Inflammatory macrophage treated with lipopolysaccharide for 1 hour (primary cell): ENCODE measurements at regions not wholly inside any gene's neighbourhood (a gene's known extent, or its start where the extent isn't known, plus 50 kb on each side); places are given as distances from the start of the nearest gene placed in this dataset.

ENCODE experiments used
- DNase-seq, 2 donors: peaks; one replicate each; pipeline ENCODE4 v3.0.0-alpha.2; 2020 to 2022

DNA sequence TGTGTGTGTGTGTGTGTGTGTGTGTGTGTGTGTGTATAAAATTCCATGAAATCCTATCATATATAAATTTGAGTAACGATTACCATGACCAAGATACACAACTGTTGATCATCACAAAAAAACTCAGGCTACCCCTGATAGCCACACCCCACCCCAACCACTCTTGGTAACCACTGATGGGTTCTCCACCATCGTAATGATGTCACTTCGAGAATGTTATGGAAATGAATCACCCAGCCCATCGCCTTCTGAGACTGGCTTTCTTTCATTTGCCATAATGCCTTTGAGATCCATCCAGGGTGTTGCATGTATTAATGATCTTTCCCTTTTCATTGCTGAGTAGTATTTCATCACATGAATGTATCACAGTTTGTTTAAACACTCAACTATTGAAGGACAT lies 496.0 kb downstream of the MIAT start:
- no peak for DNase-seq

DNA sequence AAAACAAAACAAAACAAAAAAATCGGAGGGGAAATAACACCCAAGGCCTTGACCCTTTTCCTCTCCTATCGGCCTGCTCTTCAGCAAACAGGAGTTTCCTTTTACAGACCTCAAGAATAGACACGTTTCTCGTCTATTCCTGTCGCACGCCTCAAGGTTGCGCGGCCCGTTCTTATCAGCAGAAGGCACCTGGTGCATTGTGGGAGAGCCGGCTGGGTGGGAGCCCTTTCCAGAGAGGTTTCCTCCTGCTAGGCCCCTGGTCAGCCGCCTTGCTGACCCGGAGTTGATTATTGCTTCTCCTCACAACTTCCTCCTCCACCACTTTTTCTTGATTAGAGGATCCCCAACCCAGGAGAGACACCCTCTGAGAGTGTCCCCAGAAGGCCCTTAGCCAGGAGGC lies 497.3 kb downstream of the MIAT start:
- no peak for DNase-seq

DNA sequence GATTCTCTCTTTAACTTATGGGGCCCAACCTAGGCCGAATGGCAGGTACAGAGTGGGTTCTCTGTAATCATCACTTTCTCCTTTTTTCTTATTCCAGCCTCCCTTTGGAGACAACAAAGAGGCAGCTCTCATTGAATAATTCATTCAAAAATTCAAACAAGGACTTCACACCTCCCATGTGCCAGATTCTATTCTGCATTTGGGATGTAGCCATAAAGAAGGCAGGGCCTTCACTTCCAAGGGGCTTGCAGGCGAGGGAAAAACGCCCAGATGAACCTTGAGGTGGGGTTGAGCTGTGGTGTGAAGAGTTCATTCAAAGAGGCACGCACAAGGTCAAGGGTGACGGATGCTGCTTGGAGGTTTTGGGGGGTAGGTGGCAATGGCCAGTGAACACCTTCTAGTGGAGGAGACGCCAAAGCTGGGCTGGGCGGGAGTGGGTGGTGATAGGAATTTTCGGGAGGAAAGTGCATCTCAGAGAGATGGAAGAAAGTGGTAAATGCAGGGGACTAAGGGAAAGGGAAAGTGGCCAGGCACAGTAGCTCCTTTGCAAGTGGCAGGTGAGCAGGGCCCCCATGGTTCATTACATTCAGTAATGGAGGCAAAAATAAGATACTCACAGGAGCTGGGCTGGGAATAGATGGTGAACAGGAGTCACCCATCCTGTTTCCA lies 499.6 kb downstream of the MIAT start:
- DNase-seq, result no peak

DNA sequence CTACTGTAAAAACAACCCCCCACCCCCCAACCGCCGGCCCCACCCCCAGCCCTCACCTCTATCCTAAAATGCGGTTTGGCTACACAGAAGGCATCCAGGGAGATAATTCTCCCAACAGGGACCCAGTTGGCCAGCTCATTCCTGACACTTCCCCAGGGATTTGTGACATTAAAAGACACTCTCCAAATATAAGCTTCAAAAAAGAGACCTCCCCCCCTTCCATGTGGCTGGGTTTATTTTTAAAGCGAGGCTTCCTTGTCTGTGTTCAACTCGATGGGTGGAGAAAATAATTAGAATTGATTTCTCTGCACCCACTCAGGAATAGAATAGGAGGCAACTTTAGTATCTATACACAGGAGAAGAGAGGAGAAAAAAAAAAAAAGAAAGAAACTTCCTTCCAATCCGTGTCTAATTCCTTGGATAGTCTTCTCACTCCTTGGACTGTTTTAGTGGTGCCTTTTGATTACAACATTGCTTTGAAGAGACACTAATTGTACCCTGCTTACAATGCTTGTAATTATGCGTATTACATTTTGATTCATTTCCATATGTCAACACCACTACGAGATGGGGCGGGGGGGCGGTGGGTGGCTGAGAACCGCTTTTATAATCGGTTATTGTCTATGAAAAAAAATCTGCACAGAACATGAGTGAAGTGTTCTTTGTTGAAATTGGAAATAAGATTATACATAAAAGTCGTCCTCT lies 500.4 kb downstream of the MIAT start:
- no peak for DNase-seq

DNA sequence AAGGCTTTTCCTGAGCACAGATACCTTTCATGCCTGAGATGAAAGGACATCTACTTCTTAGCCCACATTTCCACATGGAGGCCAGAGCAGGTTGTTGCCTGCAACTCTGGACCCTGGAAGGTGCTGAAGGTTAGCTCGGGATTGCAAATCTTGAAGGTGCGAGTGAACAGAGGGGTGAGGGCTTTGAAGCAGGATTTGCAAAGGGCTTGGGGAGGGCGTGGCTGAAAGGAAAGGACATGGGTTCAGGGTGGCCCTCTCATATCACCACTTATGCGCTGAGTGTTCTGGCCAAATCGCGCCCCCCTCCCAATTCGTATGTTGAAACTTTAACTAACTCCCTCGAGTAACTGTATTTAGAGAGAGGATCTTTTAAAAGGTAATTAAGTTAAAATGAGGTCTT lies 501.6 kb downstream of the MIAT start:
- DNase-seq, result no peak

DNA sequence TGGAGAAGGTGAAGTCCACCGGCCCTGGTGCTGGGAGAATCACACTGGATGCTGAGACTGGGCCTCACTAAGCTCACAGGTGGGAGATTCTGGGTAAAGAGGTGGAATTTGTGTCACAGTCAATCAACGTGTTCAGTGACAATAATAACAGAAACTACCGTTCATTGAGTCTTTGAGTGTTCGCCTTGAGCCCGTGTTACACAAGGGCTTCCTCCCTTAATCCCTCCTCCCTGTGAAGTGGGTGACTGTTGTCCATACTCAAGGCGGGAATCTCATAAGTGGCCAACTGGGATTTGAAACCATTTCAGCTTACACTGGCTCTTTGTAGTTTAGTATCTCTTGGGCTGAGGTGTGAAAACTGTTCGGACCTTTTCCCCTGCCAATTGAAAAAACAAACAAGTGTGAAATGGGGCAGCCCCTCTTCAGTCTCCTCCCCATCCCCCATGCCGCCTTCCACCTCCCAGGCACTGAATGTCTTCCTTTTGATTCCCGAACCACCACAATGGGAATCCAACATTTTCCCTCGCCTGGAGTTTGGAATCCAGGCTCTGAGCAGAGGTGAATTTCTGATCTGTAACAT lies 502.4 kb downstream of the MIAT start:
- DNase-seq, result no peak

DNA sequence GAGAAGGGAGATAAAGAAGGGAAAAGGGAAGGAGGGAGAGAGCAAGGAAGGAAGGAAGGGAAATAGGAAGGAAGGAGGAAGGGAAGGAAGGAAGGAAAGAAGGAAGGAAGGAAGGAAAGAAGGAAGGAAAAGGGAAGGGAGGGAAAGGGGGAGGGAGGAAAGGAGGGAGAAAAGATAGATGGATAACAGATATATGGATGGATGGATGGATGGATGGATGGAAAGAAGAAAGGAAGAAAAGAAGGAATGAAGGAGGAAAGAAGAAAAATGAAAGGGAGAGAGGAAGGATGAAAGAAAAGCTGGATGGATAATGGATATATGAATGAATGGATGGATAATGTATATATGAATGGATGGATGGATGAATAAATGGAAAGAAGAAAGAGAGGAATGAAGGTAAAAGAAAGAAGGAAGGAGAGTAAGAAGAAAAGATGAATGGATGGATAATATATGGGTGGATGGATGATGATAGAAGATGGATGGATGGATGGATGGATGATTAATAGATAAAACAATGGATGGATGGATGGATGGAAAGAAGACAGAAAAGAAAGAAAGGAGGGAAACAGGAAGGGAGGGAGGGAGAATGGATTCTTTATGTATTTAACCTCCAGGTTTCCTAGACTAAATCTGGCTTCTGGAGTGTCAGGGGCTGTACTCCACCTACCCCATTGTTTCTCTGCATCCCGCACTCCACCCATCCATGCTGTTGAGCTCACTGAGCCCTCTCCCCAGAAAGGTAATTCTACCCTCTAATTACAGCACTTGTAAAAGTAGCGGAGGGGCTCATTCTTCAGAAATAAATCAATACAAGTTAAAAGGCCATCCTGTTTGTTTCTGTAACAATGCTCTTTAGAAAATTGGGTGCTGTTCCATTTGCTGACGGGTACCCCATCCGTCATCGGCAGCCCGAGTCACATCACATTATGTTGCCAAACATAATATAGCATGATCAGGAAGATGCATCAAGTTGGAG lies 506.1 kb downstream of the MIAT start:
- no peak for DNase-seq

DNA sequence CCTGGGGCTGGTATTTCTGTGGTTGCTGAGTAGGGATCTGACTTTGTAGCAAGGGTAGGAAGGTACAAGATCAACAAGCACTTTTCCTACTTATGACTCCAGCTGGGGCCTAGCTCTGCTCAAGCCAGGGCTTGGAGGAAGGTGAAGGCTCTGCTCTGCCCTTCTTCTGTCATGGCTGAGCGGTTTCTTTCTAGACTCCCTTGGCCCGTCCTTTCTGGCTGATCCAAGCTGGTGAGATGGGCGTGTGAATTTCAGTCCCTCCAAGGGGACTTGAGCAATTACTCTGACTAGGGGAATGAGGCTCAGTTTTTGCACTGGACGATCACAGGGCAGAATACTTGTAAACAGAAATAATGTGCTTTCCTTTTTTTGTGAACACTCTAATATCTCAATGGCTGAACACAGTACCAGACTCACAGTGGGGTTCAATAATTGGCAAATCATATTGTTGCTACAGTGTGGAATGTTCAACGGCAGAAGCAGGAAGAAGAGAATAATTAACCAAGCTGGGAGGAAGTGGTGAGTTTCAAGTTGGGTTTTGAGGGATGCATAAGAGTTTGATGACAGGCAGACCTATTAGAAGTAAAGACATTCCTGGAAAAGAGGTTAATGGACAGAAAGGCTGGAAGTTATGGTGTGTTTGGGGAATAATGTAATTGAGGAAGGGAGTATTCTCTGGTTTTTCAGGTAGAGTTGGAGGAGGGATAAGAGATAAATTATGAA lies 507.6 kb downstream of the MIAT start:
- no peak for DNase-seq

DNA sequence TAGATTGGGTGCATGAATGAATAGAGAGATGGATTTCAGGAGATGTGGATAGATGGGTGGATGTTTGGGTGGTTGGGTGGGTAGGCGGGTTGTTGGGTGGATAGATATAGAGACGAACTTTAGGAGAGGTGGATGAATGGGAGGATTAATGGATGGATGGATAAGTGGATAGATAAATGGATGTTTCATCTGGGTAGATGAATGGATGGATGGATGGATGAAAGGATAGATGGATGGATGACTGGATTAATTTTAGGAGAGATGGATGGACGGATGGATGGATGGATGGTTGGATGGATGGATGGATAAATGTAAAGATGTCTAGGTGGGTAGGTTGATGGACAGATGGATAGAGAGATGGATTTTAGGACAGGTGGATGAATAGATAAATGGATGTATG lies 511.3 kb downstream of the MIAT start:
- no peak for DNase-seq

DNA sequence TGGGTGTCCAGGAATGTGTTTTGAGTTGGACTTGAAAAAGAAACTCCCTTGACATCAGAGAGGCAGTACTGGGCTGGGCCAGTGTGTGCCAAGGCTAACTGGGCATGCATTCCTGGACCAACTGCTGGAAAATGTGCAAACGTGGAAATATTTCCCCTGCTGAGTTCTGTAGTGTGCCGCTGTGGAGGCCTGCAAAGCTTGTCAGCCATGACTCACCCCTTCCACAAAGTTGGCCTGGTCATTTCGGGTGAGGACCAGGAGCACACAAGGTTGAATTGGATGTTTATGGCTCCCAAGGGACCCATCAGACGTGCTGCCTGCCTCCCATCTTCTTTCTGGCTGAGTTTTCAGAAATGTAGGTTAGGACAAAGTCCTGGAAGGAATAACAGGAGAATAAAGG lies 513.1 kb downstream of the MIAT start:
- no peak for DNase-seq

DNA sequence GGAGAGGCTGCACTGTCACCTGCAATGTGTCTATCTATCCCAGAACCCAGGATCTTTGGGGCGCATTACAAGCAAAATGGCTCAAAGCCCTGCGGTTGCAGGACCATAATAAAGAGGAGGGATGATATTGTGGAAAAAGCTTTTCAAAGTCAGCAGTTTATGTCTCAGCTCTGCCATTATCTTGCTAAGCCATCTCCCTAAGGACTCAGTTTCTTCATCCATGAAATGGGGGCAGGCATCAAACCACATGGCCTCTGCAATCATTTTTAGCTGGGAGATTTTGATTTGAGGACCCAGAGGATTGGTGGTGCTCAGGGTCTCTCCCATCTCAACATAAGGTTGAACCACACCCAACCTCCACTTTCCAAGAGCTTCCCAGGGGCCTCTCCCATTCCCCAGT lies 513.8 kb downstream of the MIAT start:
- no peak for DNase-seq

DNA sequence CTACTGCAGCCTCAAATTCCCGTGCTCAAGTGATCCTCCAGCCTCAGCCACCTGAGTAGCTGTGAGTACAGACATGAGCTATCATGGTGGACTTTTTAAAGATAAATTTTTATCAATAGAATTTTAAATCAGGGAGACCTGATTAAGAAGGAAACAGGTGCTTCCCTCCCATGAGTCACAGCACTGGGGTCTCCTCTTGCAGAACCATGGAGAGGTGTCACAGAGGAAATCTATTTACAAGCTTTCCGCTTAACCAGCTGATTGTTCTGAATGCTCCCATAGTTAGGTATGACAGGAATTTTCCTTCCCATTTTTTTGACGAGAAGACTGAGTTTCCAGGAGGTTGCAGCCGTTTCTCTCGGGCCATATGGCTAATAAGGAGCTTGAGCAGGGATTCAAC lies 516.1 kb downstream of the MIAT start:
- no peak for DNase-seq

DNA sequence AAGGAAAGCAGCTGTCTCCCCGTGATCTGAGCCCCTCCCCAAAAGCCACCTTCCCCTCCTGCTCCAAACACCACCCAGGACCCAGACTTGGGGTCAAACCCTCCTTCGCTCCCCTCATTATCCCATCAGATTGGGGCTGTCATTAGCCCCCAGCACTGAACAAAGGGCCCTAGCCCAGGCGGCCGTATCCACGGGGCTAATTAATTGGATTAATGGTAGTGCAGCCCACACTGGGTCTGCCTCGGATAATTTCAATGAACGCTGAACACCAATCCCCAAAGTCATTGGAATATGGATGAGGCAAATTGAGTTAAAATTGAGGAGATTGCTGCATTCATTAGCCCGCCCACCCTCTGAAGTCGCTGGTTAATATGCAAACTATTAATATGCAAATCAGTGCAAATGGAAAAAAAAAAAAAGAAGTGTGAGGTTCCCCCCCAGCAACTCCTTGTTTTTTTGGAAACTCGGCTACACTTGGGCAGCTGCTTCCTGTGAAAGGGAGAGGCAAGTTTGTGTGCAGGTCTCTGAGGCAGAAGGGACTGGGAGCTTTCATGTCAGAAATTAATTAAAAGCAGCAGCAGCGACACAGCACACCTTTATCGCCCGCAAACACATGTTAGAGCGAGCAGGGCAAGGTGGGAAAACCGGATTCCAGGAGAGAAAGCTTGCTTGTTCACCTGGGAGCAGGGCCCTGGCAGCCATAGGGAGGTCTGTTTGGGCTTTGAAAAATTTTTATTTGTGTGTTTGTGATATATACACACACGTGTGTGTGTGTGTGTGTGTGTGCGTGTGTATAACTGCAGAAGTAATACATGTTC lies 517.8 kb downstream of the MIAT start:
- no peak for DNase-seq

DNA sequence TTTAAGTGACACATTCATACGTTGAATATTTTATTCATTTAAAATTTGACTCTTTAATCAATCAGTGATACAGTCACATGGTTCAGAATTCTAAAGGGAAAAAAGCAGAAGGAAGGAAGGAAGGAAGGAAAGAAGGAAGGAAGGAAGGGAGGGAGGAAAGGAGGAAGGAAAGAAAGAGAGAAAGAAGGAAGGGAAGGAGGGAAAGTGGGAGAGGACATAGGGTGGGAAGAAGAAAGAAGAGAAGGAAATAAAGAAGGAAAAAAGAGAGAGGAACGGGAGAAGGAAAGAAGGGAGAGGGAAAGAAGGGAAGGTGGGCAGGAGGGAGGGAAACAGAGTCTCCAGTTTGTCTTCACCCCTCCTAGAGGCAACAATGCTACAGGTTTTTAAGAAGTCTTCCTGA lies 518.6 kb downstream of the MIAT start:
- DNase-seq, result no peak

DNA sequence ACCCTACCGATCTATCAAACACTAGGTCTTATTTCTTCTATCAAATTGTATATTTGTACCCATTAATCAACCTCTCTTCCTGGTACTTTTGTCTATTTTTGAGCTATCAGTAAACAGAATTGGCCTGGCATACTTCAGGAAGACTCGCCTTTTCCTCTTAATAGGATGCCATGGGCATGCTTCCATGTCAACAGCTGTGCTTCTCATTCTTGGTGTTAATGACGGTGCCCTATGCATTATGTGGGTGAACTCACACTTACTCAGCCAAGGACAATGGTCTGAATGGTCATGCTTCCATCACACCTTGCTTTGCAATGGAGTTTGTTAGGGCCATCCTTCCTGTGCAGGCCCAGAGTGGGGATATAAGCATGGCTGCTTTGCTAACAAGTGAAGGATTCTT lies 521.8 kb downstream of the MIAT start:
- no peak for DNase-seq

DNA sequence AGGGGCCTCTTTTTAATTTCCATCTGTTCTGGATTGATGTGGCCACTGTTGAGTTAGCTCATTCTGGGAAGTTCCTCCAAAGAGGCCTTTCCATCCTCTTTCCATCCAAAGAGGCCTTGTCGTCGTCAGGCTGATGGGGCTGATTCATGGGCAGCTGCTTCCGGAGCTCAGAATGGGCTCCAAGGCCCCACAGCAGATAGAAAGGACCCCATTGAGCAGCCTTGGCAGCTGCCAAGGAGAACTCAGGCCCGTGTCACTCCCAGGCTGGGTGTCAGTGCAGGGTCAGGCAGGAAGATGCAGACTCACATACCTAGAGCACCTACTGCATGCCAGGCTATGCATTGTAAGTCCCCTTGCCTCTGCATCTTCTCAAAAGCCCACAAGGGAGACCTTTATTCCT lies 524.1 kb downstream of the MIAT start:
- DNase-seq, result no peak

DNA sequence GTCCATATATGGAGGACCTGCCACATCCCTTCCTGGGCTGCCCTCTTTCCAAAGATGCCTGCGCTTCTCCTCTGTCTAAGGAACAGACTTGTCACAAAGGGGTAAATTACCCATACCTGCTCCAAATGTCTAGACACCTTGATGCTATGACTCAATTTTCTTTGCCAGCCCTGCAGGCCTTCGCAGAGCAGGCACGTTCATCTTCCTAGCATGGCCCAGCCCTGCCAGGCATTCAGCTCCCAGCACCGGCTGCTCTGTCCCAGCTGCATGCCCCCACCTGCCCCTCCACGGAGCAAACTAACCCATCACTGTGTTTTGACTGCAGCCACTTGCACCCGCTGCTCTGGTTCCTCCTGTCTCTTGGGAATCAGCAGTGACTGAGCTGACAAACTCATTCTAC lies 526.1 kb downstream of the MIAT start:
- no peak for DNase-seq

DNA sequence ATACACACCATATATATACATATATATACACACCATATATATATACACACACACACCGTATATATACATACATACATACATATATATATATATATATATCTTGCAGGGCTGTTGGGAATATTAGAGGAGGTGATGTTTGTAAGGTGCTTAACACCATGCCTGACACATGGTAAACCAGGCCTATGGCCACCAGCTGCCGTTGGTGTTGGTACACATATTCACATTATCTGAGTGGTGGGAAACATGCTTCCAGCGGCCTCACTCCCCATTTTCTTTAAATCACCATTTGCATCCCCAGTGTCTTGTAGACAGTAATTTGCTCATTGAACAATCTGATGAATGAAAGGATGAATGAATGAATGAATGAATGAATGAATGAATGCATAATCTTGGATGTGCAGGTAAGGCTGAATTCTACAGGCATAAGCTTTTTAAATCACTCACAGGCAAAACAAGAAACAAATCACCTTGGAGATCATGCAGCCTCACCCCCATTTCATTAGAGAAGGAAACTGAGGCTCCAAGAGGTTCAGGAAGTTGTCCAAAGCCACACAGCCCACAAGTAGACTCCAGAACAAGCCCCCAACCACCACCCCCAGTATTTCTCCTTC lies 527.8 kb downstream of the MIAT start:
- DNase-seq, result no peak

DNA sequence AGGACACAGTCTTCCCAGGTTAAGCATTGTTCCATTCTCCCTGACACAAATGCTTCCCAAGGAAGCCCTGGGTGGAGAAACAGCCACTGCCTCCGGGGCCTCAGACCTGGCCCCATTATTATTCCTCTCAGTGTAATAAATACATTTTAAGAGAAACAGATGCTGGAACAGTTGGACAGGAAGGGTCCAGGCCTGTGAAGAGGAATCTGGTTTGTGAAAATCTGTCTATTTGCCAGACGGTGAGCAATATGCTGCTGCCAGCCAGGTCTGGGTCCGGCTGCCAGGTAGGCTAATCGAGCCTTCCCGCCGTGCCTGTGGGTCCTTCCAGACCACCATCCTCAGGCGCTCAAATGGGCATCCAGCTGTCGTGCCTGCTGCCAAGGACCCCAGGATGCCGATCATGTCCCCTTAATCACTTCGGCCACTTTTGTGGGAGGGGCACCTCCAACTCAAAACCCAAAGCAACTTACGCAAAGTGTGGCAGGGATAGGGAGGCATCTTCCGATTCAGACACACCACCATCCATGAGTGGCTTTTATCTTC lies 528.4 kb downstream of the MIAT start:
- DNase-seq, result no peak

DNA sequence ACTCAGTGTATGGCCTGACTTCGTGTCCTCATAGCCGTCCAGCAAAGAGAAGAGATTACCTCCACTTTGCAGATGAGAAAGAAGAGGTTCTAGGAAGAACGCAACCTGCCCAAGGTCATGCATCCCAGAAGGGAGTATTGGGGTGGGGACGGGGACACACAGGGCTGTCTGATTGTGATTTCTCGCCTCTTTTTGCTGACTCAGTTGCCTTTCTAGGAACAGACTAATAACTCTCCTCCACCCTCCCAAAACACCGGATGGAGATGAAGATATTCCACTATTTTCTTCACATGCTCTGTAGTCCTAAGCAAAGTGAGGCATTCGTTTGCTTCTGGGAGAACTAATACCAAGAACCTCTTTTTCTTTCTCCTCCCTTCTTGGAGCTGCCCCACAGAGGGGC lies 529.3 kb downstream of the MIAT start:
- no peak for DNase-seq
